A673 (cell line): ENCODE measurements at regions not wholly inside any gene's neighbourhood (a gene's known extent, or its start where the extent isn't known, plus 50 kb on each side); places are given as distances from the start of the nearest gene placed in this dataset.

Source experiments
- BruUV-seq: library from RNA; stranded (reverse); fragments of 400-500 nt; replicated peaks from 2 replicates; lab custom pipeline; 2021; lab: Mats Ljungman, UMichigan
- CTCF ChIA-PET: fragments of 300-600 bp; sonication (Branson Sonifier 250); formaldehyde crosslinking; loops from one replicate; lab custom pipeline; 2022; ENCODE audit warnings: antibody characterized with exemption; lab: Charles Lee
- POLR2A ChIA-PET: fragments of 300-600 bp; sonication (Branson Sonifier 250); formaldehyde crosslinking; loops from one replicate; lab custom pipeline; 2022; ENCODE audit warnings: antibody characterized with exemption; ENCODE audit not compliant: low non-redundant PET; lab: Charles Lee
- DNase-seq: peaks from one replicate; pipeline ENCODE4 v3.0.0-alpha.2; 2015; ENCODE audit warnings: low spot score
- H3K27ac ChIP-seq: fragments of 200-600 bp; sonication (generic); 2 replicates; pipeline ENCODE4 v1.5.1; 2016; ENCODE audit warnings: mixed run types, low read depth, mild to moderate bottlenecking, mixed read lengths, antibody characterized with exemption, low read length; ENCODE audit not compliant: poor library complexity, severe bottlenecking
- H3K27me3 ChIP-seq: fragments of 200-600 bp; sonication (generic); replicated peaks from 2 replicates; pipeline ENCODE4 v1.6.1; 2017; ENCODE audit warnings: mixed run types, low read depth, mild to moderate bottlenecking, mixed read lengths, antibody characterized with exemption, low read length; ENCODE audit not compliant: insufficient read depth, poor library complexity
- H3K36me3 ChIP-seq: fragments of 200-600 bp; sonication (generic); 2 replicates; pipeline ENCODE4 v1.6.1; 2016; ENCODE audit warnings: mixed run types, mild to moderate bottlenecking, mixed read lengths, antibody characterized with exemption, low read length; ENCODE audit not compliant: insufficient read depth, poor library complexity, severe bottlenecking
- H3K4me1 ChIP-seq: fragments of 200-600 bp; sonication (generic); 2 replicates; pipeline ENCODE4 v1.6.1; 2017; ENCODE audit warnings: mixed run types, mild to moderate bottlenecking, mixed read lengths, antibody characterized with exemption, low read length; ENCODE audit not compliant: insufficient read depth, poor library complexity, severe bottlenecking
- H3K4me3 ChIP-seq: fragments of 200-600 bp; sonication (generic); 2 replicates; pipeline ENCODE4 v1.5.1; 2016; ENCODE audit warnings: low read depth, mixed run types, mild to moderate bottlenecking, mixed read lengths, low read length; ENCODE audit not compliant: poor library complexity, severe bottlenecking
- H3K9me3 ChIP-seq: fragments of 200-600 bp; sonication (generic); 2 replicates; pipeline ENCODE4 v1.6.1; 2016; ENCODE audit warnings: mixed run types, low read depth, mild to moderate bottlenecking, mixed read lengths, antibody characterized with exemption, low read length; ENCODE audit not compliant: poor library complexity, severe bottlenecking
- EZH2 ChIP-seq: fragments of 200-600 bp; sonication (generic); IDR thresholded peaks from 2 replicates; pipeline ENCODE4 v1.6.1; 2017; ENCODE audit warnings: borderline replicate concordance, low read depth, mild to moderate bottlenecking, mixed read lengths, antibody characterized with exemption, low read length; ENCODE audit not compliant: poor library complexity, severe bottlenecking
- intact Hi-C: fragments of 100-400 bp; cut with micrococcal nuclease; formaldehyde crosslinking; loops from one replicate; pipeline ENCODE4 v1.10.0; 2022; ENCODE audit not compliant: unreplicated experiment
- TF ChIP-seq, protein P1 (sequence below): fragments of 300-800, 200-600 bp; sonication (generic); conservative IDR thresholded peaks from 2 replicates; pipeline ENCODE4 v1.5.1; 2017; ENCODE audit warnings: low read depth, mild to moderate bottlenecking, antibody characterized with exemption, low read length, moderate library complexity, mixed read lengths

GRCh38 chr1:29698033-29698432 lies 461.7 kb downstream of the PTPRU start:
- H3K4me1 ChIP-seq: no peaks in the 10 kb centered on the region
- CTCF ChIA-PET: interaction anchor here (1.4 kb wide), 1 partner anchor 1010 kb away, joined by 3 read pairs; no protein-coding TSS in a partner anchor
- no peak overlapping the region for H3K4me3 ChIP-seq
- no peaks in the 10 kb centered on the region for H3K9me3 ChIP-seq
- intact Hi-C loops: loop anchor here (5.0 to 10.0 kb wide), 2 partner anchors 453 to 1009 kb away; no protein-coding TSS in a partner anchor
- POLR2A ChIA-PET: interaction anchor here (0.7 kb wide), 1 partner anchor 332 kb away, joined by 3 read pairs; no protein-coding TSS in a partner anchor
- no peaks in the 10 kb centered on the region for H3K27me3 ChIP-seq
- H3K36me3 ChIP-seq: no peaks in the 10 kb centered on the region
- peak; percentile 91 for DNase-seq
- BruUV-seq: no TSS peak
- TF ChIP-seq, protein P1, sequence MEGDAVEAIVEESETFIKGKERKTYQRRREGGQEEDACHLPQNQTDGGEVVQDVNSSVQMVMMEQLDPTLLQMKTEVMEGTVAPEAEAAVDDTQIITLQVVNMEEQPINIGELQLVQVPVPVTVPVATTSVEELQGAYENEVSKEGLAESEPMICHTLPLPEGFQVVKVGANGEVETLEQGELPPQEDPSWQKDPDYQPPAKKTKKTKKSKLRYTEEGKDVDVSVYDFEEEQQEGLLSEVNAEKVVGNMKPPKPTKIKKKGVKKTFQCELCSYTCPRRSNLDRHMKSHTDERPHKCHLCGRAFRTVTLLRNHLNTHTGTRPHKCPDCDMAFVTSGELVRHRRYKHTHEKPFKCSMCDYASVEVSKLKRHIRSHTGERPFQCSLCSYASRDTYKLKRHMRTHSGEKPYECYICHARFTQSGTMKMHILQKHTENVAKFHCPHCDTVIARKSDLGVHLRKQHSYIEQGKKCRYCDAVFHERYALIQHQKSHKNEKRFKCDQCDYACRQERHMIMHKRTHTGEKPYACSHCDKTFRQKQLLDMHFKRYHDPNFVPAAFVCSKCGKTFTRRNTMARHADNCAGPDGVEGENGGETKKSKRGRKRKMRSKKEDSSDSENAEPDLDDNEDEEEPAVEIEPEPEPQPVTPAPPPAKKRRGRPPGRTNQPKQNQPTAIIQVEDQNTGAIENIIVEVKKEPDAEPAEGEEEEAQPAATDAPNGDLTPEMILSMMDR: peak; percentile 79
- no peak for TF ChIP-seq EZH2
- no peak overlapping the region for H3K27ac ChIP-seq

- CTCF ChIA-PET: interaction anchor here (1.4 kb wide), 1 partner anchor 1010 kb away, joined by 3 read pairs; no protein-coding TSS in a partner anchor
- no TSS peak for BruUV-seq
- H3K4me3 ChIP-seq: no peak overlapping the region
- H3K9me3 ChIP-seq: no peaks in the 10 kb centered on the region
- intact Hi-C loops: loop anchor here (5.0 to 10.0 kb wide), 2 partner anchors 453 to 1010 kb away; no protein-coding TSS in a partner anchor
- TF ChIP-seq, protein P1: no peak
- no peak for TF ChIP-seq EZH2
- no peak overlapping the region for H3K27ac ChIP-seq
- DNase-seq: no peak
- POLR2A ChIA-PET: no interaction called here
- no peaks in the 10 kb centered on the region for H3K4me1 ChIP-seq
- no peaks in the 10 kb centered on the region for H3K36me3 ChIP-seq
- H3K27me3 ChIP-seq: peaks cover 1% of the 10 kb centered on the region
These were observed 461.1 kb downstream of the PTPRU start for GRCh38 chr1:29697391-29697780.

- POLR2A ChIA-PET: no interaction called here
- H3K36me3 ChIP-seq: no peaks in the 10 kb centered on the region
These were observed 460.5 kb downstream of the PTPRU start for GRCh38 chr1:29696656-29697390.

More at GRCh38 chr1:29696656-29697390, 460.5 kb downstream of the PTPRU start:
- Histone ChIP-seq H3K27ac (no peak overlapping the region), H3K27me3 (peaks cover 4% of the 10 kb centered on the region), H3K9me3 (no peaks in the 10 kb centered on the region), H3K4me1 (no peaks in the 10 kb centered on the region), H3K4me3 (no peak overlapping the region)
- DNase-seq: no peak
- CTCF ChIA-PET: interaction anchor here (1.4 kb wide), 1 partner anchor 1011 kb away, joined by 3 read pairs; no protein-coding TSS in a partner anchor
- intact Hi-C loops: loop anchor here (5.0 to 10.0 kb wide), 2 partner anchors 452 to 1010 kb away; no protein-coding TSS in a partner anchor
- no peak for TF ChIP-seq EZH2
- TF ChIP-seq, protein P1: no peak
- BruUV-seq: no TSS peak
